Stimulated activated CD4-positive, alpha-beta T cell treated with anti-CD3 and anti-CD28 coated beads, Interleukin-4, amount 100 ng/mL, for 1 hour (primary cell): ENCODE measurements at regions not wholly inside any gene's neighbourhood (a gene's known extent, or its start where the extent isn't known, plus 50 kb on each side); places are given as distances from the start of the nearest gene placed in this dataset.
"Not testable (repeated sequence)": the region's sequence is repeated elsewhere in the genome, so short reads cannot be mapped to it uniquely, and the experiment has no call there.

Experiments used
- DNase-seq: peaks from one replicate; pipeline ENCODE4 v3.0.0-alpha.2; 2020

- no peak for DNase-seq
These were observed 98.1 kb upstream of the HS6ST1 start for GRCh38 chr2:128416806-128417205.

DNA sequence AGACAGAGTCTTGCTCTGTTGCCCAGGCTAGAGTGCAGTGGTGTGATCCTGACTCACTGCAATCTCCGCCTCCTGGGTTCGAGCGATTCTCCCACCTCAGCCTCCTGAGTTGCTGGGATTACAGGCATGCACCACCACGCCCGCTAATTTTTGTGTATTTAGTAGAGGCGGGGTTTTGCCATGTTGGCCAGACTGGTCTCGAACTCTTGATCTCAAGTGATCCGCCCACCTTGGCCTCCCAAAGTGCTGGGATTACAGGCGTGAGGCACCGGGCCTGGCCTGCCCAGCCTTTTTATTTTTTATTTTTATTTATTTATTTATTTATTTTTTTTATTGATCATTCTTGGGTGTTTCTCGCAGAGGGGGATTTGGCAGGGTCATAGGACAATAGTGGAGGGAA lies 98.6 kb upstream of the HS6ST1 start:
- DNase-seq: not testable (repeated sequence)

GRCh38 chr2:128420131-128420530 lies 101.5 kb upstream of the HS6ST1 start:
- DNase-seq: no peak

DNA sequence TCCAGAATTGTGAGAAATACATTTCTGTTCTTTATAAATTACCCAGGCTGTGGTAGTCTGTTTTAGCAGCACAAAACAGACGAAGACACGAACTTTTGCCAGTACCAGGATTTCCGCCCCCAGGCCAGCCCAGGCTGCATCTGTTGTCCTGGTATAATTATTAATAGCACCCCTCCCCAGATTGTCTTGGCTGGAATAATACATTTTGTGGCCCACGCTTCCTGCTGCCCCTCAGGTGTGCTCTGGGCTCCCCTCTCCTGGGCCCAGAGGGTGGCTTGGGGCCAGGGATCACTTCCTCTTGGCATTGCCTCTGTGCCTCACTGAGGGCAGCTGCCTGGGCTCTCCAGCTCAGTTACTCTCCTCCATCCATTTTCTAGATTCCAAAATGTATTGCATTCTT lies 102.1 kb upstream of the HS6ST1 start:
- DNase-seq: no peak

DNA sequence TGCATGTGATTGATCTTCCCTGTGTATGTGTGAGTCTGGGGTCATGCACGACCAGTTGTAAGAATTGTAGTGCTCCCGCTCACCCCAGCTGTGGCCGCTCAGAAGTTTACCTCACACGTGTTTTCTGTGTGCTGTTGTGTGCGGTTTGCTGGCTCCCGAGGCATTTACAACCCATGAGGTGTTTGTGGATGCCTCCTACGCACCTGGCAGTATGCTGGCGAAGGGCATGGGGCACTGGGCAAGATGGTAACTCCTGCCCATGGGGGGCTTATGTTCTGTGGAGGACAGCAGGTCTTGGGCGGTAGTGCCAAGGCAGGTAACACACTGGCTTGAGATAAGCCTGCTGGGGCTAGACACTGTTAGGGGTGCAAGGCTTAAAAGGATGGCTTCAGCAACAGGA lies 102.6 kb upstream of the HS6ST1 start:
- no peak for DNase-seq

DNA sequence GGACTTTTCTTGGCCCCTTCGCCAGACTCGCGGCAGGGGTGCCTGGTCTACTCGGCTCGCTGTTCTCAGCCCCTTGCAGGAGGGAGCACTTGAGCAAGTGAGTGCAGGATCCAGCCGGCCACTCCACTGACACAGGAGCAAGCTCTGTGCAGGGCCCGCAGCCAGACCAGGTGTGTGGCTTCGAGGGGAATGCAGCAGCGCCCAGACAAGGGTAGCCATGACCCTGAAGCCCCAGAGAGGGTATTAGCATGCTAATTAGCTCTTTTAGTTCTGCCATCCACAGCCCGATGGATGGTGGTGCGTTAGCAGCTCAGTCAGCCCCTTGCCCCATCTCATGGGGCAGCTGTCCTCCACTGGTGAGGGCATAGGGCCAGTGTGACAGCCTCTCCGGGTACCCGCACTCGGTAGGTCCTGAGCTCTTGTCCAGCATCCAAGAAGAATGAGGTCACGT lies 103.2 kb upstream of the HS6ST1 start:
- DNase-seq: no peak

- DNase-seq: no peak
These were observed 103.9 kb upstream of the HS6ST1 start for GRCh38 chr2:128422571-128422970.

GRCh38 chr2:128423788-128424165 lies 105.1 kb upstream of the HS6ST1 start:
- no peak for DNase-seq

DNA sequence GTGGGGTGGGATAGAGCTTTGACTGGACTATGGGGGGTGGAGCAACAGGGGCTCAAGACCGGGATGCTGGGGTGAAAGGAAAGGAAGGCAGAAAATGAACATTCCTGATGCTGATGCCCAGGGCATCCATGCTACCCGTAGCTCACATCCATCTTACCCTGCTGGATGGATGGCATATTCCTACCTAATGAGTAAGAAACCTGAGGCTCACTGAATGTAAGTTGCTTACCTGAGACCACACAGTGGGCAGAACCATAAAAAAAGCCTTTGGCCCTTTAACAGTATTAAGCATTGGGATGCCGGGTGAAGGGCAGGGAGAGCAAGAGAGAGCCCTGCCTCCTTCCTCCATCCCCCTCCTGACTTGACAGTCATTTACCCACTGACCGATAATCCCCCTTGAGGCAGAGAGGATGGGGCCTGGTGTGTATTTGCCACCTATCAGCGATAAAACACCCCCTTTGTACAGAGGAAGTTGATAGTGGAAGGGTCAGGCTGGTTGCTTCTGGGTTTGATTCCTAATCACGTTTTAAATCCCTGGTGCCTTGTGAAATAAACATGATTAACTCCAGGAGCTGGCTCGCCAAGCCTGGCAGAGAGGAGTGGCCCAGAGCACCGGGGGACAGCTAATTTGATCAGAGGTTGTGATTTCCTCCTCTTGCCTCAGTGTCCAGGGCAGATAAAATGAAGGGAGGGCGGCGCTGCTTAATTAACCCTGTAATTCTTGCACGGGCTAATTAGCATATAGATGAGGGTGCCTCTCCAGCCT lies 105.9 kb upstream of the HS6ST1 start:
- no peak for DNase-seq

GRCh38 chr2:128425216-128425615 lies 106.5 kb upstream of the HS6ST1 start:
- no peak for DNase-seq

DNA sequence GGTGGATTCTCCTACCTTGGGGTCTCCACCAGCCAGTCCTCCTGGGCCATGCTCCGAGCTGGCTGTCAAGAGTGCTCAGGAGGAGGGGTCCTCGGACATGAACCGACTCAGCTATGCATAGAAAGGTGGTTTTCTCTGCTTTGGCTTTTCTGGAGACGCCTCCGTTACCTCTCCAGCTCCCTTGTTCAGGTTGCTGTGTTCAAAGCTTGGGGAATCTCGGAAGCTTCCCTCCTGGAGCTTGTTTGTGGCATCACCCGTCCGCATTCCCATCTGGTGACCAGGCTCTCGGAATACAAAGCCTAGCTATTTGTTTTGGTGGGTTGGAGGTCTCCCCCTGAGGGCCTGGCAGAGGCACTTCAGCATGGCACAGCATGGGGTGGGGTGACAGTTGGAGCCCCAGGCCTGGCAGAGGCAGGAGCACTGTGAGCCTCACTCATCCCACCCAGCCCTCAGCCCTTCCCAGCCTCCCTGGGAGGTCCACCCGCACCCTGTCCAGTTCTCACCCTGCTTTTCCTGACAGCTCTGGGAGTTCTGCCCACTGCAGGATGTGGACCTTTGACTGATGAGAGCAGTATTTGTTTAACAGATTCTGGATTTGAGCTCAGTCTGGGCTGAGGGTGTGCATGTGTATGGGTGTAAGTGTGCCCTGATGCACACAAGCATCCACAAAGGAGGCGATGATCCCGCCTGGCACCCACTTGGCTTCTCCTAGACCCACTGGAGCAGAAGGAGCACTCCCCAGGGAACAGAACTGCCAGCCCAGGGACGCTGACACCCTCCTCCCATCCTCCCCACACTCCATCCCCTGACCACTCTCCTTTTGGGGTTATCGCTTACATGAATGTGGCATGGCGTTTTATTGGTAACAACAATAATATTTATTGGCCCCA lies 107.3 kb upstream of the HS6ST1 start:
- DNase-seq: no peak

- no peak for DNase-seq
These were observed 108.7 kb upstream of the HS6ST1 start for GRCh38 chr2:128427413-128427755.

GRCh38 chr2:128428415-128428814 lies 109.7 kb upstream of the HS6ST1 start:
- no peak for DNase-seq

GRCh38 chr2:128432423-128432822 lies 113.8 kb upstream of the HS6ST1 start:
- DNase-seq: no peak

DNA sequence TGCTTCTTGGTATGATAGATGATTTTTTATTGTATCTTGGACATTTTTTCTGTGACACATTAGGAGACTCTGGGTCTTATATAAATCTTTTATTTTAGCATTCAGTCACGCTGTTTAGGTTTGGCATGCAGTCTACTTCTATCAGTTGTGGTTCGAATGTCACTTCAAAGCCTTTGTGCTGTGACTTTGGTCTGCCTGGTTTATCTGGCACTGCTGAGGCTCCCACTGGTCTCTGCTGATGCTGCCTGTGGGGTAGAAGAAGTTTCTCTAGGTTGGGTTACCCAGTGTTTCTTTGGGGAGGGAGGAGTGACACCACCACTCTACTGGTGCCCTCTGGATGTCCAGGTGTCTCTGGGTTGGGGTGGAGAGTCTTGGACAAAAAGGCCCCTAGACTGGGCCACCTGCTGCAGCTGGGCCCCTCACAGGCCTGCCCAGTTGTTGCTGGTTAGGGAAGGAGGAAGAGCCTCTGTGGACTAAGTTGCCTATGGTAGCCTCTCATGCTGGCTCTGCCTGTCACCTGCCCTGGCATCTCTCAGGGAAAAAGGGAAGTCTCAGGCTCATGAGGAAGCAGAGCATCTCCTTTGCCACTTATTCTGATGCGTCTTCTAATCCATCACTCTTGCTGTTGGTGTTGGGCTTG lies 115.4 kb upstream of the HS6ST1 start:
- DNase-seq: no peak

DNA sequence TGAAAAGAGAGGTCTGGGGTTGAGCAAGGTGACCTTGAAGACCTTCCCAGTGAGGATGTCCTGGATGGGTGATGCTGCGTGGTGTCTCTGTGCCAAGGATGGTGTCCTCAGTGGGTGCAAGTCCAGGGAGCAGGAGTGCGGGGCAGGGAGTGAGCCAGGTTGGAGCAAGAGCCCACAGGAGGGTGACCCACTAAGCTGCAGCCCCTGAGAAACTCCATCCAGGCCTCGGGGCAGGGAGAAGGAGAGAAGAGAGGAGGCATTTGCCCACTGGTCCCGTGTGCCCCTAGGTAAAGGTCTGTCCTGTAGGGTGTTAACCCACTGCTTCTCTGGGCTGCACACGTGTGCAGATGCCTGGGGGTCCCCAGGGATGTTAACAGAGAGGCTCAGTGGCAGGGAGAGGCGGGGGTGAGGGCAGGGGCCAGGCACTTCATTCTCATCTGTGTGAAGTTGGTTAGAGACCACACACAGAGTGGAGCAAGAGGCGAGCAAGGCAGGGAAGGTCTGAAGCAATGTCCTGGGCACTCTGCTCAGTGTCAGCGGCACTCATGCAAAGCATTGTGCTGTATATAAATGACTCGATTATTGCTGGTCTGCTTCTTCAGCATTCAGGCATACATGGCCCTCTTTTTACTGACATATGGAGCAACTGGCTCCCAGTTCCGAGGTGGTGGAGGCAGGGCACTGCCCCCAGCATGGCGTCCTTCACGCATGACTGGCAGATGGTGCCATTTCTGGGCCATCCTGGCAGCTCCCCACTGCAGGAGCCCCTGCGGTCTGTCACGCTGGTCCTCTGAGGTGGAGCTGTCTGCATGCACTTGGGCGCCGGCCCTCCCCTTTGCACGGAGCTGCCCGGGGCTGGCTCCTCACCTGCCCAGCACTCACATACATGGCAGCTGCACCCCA lies 117.2 kb upstream of the HS6ST1 start:
- DNase-seq: no peak

- no peak for DNase-seq
These were observed 118.0 kb upstream of the HS6ST1 start for GRCh38 chr2:128436479-128437203.

GRCh38 chr2:128437204-128437565 lies 118.5 kb upstream of the HS6ST1 start:
- no peak for DNase-seq

GRCh38 chr2:128438091-128438490 lies 119.4 kb upstream of the HS6ST1 start:
- no peak for DNase-seq

DNA sequence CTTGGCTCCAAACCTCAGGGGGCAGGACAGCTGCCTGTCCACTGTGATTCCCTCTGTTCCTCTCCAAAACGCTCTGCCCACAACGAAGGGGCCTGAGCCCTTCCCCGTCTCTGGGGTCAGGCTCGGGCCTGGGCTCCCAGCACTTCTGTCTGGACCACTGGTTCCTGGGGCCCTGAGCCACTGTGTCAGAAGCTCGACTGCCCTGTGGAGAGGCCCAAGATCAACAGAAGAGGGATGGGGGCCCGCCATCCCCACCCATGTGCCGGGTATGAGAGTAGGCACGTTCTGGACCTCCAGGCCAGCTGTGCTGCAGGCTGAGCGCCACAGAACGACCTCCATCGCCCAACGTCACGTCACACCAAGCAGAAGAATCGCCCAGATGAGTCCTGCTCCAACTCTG lies 119.9 kb upstream of the HS6ST1 start:
- no peak for DNase-seq

DNA sequence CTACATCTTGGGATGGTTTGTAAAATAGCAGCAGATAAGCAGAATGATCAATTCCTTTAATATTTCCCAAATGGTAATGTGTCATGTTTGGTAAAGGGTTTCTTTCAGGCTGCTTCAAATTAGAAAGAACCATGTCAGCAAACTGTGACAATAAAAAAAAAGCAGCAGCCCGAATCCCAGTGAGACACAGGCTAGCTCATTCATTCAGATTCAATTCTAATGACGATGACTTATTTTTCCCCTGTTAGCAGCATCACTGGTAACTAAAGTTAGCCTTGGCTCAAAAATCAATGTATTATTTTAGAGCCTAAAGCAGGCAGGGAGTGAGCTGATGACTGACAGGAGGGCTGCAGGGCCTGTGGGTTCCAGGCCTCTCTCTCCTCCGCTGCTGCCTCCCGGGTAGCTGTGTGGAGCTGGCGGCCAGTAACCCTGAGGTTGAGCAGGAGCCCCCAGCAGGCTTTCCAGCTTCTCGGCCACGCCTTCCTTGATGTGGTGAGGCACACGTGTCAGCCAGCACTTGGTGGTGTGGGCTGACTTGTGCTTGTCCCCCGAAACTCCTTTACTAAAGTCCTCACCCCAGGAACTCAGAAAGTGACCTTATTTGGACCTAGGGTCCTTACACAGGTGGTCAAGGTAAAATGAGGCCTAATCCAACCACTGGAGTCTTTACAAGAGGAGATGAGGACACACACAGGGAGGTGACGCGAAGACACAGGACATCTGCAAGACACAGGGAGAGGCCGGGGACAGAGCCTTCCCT lies 120.5 kb upstream of the HS6ST1 start:
- no peak for DNase-seq
